Anterior cingulate cortex (tissue), 58 donors: ENCODE measurements at regions not wholly inside any gene's neighbourhood (a gene's known extent, or its start where the extent isn't known, plus 50 kb on each side); places are given as distances from the start of the nearest gene placed in this dataset.
"Not testable (repeated sequence)": the region's sequence is repeated elsewhere in the genome, so short reads cannot be mapped to it uniquely, and the experiment has no call there.

Source experiments
- DNase-seq, 58 donors: peaks; one replicate each; lab custom pipeline; 2025; lab: John Stamatoyannopoulos, UW

DNA sequence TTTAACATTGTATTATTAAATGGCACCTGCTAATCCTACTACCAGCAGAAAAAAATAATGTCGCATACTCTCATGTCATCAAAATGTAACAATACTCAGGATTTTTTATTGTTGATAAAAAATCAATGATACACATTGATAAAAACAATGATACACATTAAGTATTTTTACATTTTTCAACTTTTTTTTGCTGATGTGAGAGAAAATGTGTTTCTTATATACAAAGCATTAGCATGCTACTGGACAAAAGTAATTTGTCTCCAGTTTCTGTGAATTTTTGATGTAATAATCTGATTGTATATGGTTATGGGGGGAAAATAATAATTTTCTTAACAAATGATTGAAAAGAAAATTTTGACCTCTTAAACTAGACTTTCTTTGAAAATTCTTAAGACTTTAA is 1256.6 kb upstream of the CNTN5 start:
- DNase-seq: no peak

DNA sequence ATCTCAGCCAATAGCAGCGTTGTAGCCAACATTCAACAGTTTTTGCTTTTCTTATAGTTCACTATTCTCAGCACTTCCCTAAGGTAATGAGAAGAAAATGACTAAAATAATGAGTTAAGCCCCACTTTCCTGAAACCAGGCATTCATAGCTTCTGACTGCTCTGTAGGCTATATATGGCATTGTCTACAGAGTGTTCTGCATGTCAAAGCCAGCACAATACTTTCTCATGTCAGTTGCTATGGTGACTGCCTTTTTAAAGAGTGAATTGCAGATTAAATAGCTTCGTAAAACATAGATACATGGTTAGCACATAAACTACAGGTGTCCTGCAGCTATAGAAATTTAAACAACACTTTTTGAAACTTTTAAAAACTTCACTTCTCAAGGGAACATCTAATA is 1256.1 kb upstream of the CNTN5 start:
- DNase-seq: no peak

DNA sequence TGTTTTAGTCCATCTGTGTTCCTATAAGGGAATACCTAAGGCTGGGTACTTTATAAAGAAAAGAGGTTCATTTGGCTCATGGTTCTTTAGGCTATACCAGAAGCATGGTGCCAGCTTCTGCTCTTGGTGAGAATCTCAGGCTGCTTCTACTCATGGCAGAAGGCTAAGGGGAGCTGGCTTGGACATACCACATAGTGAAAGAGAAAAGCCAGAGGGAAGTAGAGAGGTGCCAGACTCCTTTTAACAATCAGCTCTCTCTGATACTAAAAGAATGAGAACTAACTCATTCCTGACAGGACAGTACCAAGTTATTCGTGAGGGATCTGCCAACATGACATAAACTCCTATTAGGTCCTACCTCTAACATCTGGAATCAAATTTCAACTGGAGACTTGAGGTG is 1250.2 kb upstream of the CNTN5 start:
- no peak for DNase-seq

DNA sequence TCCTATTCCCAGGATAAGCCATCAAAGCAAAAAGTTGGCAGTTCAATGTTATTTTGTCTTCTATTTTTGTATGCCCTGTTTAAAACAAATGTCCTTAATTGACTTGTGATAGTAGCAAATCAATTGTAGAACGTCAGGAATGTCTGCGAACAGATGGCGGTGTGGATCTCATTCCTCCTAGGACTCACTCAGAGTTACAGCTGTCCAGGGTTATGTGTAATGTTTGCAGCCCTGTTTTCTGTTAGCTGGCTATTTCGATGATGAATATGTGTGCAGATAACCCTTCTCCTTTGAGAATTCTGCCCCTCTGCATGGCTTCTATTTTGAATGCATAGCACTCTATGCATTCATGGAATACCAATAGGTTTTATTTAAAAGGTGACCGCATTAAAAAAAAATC is 1248.0 kb upstream of the CNTN5 start:
- DNase-seq: no peak

DNA sequence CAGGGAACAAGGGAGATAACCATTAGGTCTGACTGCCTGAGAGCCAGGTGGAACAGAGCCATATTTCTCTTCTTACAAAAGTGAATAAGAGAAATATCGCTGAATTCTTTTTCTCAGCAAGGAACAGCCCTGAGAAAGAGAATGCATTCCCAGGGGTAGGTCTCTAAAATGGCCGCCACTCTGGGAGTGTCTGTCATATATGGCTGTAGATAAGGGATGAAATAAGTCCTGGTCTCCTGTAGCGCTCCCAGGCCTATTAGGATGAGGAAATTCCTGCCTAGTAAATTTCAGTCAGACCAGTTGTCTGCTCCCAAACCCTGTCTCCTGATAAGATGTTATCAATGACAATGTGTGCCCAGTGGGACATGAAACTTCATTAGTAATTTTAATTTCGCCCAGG is 1236.4 kb upstream of the CNTN5 start:
- DNase-seq: not testable (repeated sequence)

DNA sequence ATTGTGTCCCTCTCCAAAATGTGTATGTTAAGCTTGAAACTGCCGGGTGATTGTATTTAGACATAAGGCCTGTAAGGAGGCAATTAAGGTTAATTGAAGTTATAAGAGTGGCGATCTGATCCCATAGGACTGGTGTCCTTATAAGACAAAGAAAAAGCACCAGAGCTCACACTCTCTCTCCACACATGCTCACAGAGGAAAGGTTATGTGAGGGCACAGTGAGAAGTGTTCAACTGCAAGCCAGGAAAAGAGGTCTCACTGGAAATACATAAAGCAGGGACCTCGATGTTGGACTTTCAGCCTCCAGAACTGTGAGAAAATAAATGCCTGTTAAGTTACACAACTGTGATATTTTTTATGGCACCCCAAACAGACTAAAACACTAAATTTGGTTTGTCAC is 1233.8 kb upstream of the CNTN5 start:
- DNase-seq: no peak

DNA sequence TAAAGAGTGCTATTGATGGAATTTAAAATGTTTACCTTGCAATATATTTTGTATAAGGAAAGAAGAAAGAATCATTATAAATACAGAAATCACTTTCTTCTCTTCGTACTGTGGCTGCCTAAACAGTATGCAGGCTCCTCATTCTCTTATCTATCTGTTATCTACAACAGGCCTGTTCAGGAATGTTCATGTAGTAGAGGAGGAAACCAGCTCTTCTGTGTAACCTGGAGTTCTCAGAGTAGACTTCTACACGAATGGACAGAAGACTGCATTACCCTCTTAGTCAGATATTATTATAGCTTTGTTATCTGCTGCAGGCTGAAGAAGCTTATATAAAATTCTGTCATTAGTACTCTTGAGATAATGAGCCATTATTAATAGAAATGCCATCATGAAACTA is 1225.9 kb upstream of the CNTN5 start:
- DNase-seq: no peak

DNA sequence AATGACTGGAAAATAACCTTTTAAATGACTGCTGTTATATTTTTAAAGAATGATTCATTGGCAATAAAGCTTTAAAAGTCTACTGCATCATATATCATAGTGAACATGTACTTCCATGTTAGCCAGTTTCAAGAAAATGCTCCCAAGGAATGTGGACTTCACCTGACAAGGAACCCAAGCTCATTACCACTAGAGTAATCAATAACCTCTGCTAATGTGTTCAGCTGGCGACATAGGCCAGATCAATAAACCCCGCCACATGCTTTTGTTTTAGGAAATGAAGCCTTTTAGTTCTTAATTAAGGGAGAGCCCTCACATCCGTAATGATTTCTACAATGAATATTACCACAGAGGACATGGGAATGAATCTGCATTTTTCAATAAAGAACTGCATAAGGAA is 1219.9 kb upstream of the CNTN5 start:
- DNase-seq: no peak

DNA sequence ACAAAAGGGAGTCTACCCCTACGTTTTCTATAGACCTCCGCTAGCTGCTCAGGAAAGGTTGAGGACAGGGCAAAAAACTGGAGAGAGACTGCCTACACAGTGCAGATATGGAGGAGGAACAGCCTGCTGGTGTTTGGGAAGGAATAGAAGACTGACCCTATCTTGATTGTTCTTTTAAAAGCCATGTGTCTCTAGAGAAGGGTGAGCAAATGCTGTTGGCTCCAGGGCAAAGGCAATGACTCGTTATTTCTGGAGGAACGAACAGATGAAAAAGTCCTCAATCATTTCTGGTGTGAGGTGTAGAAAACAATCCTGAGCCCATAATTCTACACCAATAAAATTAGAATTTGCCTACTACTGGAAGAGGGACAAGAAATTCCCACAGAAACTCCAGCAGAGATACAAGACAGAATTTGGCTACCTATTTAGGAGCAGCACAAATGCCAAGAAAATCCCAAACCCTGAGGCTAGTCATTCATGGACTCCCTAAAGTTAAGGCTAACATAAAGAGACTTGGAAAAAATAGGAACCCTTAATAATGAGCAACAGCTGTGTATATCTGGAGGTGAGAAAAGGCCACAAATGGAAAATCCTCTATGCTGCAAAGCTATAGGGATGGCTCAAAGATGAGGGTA is 1206.3 kb upstream of the CNTN5 start:
- DNase-seq: no peak

DNA sequence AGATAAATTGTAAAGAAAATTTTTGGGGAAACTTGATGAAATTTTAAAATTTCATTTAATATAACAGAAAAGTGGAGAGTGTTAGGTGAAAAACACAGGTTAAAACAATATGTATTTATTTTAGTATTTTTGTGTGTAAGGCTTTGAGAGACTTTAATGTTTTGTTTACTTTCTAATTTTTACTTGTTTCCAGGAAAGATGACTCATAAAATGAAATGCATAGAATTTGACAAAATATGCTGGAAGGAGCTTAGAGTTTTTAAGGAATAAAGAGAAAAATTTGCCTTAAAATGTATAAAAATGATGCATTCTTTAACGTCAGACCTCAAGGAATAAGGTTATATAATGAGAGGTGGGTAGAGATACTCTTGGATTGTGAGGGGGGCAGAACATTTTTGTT is 1205.1 kb upstream of the CNTN5 start:
- DNase-seq: no peak

DNA sequence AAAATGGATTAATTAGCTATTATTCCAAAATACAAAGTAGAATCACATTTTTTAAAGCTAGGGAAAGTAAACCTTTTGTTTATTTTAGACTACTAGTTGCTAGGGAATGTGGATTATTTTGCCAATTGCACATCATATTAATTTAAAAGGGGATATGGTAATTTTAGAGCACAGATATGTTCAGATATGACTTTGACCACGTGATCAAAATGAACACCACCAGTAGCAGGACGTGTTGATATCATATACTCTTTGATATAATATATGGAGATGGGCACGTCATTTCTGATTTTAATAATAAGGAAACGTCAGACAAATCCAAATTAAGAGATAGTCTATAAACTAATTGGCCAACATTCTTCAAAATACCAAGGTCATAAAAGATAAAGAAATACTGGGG is 1188.3 kb upstream of the CNTN5 start:
- no peak for DNase-seq

DNA sequence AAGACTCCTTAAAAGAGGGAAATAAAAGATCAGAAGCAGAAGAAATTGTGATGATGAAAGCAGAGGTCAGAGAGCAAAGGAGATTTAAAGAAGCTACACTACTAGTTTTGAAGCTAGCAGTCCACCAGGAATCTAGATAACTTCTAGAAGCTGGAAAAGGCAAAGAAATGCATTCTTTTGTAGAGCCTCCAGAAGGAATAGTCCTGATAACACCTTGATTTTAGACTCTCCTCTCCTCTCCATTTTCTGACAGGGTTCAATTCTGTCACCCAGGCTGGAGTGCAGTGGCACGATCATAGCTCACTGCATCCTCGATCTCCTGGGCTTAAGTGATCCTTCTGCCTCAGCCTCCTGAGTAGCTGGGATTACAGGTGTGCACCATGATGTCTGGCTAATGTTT is 1187.3 kb upstream of the CNTN5 start:
- DNase-seq: no peak

DNA sequence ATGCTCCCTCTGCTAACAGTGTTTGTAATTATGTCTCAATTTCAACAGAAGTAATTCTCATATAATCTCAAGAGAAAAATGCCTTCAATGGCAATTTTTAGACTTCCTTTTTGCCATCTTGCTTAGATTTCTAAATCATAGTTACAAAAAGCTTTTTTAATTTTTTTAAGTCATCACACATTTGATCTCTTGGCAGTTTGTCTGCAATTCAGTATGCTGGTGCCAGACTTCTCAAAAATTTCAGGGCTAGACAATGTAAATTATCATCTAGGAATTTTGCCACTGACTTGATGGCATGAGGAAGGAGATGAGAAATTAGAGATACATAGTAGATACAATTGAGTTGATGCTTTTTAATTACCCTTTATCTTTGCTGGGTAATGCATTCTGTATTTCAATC is 1176.7 kb upstream of the CNTN5 start:
- DNase-seq: no peak

DNA sequence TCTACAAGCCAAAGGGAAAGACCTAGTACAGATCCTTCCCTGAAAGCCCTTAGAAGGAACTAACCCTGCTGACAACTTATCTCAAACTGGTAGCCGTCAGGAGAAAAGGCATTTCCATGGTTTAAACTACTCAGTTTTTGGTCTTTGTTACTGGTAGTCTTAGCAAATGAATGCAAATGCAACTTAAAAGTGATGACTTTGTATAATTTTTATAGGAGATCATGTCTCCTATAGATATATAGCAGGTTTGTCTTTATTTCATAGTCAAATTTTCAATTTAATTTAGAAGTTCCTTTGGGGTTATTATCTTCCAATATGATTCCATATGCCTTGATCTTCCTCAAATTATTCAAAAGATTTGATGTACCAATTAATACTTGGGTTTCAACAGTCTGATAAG is 1173.0 kb upstream of the CNTN5 start:
- DNase-seq: no peak

DNA sequence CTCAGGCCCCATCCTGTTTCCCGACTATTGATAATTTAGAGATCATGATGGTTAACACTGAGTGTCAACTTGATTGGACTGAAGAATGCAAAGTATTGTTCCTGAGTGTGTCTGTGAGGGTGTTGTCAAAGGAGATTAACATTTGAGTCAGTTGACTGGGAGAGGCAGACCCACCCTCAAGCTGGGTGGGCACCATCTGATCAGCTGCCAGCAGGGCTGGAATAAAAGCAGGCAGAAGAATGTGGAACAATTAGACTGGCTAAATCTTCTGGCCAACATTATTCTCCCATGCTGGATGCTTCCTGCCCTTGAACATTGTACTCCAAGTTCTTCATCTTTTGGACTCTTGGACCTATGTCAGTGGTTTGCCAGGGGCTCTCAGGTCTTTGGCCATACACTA is 1170.0 kb upstream of the CNTN5 start:
- no peak for DNase-seq

DNA sequence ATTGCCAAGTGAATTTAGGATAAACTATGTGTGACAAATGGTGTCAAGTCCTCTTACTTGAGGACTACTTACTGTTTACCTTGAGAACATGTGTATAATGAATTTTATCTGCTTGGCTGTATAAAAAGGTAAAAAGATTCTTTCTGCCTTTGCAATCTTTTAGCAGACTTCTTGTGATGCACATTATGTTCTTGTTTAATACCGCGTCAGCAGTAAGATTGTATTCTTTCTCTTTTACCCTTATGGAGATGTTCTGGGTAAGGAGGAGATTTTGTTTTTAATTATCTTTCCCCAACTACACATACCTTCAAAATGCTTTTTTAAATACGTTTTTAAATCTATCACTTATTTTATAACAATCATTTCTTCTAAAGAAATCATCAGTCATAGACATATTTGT is 1166.4 kb upstream of the CNTN5 start:
- DNase-seq: no peak

DNA sequence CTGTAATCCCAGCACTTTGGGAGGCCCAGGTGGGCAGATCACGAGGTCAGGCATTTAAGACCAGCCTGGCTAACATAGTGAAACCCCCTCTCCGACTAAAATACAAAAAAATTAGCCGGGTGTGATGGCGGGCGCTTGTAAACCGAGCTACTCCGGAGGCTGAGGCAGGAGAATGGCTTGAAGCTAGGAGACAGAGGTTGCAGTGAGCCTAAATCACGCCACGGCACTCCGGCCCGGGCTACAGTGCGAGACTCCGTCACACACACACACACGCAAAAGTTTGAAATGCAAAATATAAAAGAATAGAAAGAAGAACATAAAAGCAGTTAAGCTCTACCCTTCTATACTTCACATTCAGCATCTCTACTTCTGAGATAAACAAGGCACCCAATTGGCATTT is 1165.9 kb upstream of the CNTN5 start:
- no peak for DNase-seq

DNA sequence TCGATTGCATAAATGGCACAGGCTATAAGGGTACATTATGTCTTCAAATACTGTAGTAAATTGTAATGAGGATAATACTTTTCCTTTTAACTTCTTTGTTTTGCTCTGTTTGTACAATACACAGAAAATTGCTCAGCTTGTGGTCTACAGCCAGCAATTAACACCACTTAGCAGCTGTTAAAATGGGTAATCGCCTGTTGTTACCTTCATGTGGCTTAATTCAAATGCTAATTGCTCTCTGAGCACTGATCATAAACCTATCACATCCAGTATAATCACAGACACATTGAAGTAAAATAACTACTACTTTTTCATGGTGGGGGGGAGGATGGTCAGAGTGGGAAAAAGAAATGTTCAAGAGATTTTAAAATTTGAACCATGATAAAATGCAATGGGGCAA is 1164.1 kb upstream of the CNTN5 start:
- no peak for DNase-seq

DNA sequence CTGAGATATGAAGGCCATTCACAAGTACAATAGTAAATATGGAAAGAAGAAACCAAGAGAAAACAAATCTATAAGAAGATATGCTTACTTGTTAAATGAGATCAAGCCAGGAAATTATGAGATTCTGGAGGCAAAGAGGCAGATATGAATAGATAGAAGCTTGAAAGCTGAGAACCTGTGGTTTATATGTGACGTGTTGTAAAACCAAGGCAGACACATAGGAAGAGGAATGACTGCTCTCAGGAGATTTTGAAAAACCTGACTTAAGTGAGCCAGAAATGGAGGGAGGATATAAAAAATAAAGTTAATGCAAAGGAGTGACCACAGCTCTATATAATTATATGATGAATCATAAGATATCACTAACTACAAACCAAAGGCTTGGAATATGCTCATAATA is 1160.5 kb upstream of the CNTN5 start:
- DNase-seq: no peak

DNA sequence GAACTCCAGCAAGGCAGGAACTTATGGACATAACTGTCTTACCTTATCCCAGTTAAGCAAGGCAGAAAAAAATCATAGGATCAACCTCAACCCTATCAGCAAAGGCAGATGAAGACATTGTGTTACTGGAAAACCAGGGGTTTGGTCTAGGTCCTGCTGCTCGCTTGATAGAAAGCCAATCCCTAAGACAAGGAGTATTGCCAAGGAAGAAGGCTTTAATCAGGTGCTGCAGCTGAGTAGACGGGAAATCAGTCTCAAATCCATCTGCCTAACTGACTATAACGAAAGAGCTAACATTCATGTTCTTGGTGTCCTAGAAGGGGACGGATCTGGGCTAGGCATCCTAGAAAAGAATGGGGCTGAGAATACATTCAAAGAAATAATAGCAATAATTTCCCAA is 1158.7 kb upstream of the CNTN5 start:
- no peak for DNase-seq

DNA sequence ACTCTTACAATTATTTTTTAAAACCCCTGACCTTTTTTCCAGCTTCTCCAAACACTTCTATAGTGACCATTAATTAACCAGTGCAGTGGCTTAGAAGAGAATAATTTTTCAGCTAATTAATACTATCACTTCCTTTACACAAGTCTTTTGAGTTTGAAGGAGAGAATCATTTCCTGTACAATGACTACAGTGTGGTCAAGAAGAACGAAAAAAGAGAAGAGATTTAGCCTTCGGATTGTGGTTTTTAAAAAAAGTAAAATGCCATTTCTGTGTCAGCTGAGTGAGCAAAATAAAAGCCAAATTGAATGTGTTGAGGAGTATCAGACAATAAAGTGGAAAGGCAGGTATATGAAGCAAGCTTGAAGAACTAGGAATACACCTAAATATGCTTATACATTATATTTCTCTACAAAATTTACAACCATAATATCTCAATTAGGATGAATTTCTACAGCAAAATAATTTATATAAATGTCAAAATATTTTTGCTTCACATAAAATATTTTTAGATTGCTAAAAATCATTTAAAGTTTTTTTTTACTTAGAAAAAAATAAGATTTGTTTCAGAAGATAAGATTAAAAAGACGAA is 1155.2 kb upstream of the CNTN5 start:
- DNase-seq: no peak

DNA sequence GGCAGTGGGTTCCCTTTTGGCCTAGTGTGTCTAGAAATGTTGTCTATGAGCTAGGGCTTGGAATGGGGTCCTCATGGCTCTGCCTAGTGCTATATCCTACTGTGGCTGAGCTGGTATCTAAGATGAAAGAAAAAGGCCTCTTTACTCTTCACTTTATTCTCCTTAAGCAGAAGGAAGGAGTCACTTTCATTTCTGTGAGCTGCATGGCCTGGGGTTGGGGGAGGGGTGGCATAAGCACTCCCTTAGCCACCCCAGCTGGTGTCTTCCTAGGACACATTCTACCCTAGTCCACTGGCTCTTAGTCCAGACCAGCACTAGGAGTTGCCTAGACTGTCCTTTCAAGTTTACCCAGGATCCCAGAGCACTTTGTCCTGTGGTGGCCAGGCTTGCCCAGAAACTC is 1148.9 kb upstream of the CNTN5 start:
- DNase-seq: no peak

DNA sequence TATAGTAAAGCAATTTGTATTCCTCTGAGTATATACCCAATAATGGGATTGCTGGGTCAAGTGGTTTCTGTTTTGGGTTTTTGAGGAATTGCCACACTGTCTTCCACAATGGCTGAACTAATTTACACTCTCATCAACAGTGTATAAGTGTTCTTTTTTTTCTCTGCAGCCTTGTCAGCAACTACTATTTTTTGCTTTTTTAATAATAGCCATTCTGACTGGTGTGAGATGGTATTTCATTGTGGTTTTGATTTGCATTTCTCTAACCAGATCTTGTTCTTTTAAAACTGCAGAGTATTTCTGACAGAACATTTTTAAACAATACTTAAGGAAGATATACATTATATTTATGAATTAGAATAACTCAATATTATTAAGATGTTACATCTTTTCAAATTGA is 1140.5 kb upstream of the CNTN5 start:
- no peak for DNase-seq
